ENCODE measurements at regions not wholly inside any gene's neighbourhood (a gene's known extent, or its start where the extent isn't known, plus 50 kb on each side); places are given as distances from the start of the nearest gene placed in this dataset.

DNA sequence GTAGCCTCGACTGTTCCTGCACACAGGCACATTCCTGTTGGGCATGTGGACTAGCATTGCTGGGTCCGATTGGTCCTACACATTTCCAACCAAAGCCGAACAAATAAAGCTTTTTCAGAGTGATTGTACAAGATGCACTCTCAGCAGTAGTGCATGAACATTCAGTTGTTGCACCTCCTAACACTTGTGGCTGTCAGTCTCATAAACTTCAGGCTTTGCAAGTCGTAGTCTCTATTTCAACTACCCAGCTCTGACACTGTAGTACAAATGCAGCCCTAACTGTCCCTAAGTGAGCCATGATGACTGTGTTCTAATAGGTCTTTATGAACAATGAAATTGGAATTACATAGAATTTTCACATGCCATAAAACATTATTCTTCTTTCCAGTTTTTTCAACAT is 281.7 kb upstream of the ATP10A start:
- intact Hi-C loops (cut with DNase I): no loop called here
- H3K27ac ChIP-seq: no peak overlapping the region
- ATAC-seq (no peak), DNase-seq (no peak)
- no peaks in the 10 kb centered on the region for H3K4me1 ChIP-seq
- 24 to 36% (median 28%) methylated on average over 4 of the region's 4 CpGs for WGBS, 3 donors
- H3K36me3 ChIP-seq (ENCODE audit: insufficient read depth in 1 of 2, low read depth in 1 of 2): no peaks in the 10 kb centered on the region
- H3K9me3 ChIP-seq: no peaks in the 10 kb centered on the region
- H3K27me3 ChIP-seq (ENCODE audit: insufficient read depth in 3 of 3, low read length in 2 of 3): no peaks in the 10 kb centered on the region
- H3K4me3 ChIP-seq: no peak overlapping the region
- TF ChIP-seq, protein P1, sequence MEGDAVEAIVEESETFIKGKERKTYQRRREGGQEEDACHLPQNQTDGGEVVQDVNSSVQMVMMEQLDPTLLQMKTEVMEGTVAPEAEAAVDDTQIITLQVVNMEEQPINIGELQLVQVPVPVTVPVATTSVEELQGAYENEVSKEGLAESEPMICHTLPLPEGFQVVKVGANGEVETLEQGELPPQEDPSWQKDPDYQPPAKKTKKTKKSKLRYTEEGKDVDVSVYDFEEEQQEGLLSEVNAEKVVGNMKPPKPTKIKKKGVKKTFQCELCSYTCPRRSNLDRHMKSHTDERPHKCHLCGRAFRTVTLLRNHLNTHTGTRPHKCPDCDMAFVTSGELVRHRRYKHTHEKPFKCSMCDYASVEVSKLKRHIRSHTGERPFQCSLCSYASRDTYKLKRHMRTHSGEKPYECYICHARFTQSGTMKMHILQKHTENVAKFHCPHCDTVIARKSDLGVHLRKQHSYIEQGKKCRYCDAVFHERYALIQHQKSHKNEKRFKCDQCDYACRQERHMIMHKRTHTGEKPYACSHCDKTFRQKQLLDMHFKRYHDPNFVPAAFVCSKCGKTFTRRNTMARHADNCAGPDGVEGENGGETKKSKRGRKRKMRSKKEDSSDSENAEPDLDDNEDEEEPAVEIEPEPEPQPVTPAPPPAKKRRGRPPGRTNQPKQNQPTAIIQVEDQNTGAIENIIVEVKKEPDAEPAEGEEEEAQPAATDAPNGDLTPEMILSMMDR (IDR thresholded peaks at IDR 0.05): no peak

DNA sequence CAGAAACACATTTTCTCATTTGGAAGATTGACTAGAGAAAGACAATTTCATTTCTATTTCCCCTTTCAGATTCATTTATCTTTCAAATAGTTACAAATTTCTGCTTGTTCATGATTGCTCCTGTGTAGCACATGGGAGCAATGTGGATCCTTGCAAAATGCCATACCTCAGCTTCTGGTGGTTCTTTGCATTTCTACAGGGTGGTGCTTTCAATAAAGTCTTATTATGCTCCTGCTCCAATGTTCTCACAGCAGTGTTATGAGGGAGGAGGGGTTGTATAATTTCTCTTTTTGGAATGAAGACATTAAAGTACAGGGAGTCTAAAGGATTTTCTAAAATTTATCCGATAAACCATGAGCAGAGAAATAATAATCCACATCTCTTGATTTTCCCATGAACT is 280.1 kb upstream of the ATP10A start:
- DNase-seq (no peak), ATAC-seq (no peak)
- no peak overlapping the region for H3K27ac ChIP-seq
- no peaks in the 10 kb centered on the region for H3K27me3 ChIP-seq (ENCODE audit: insufficient read depth in 3 of 3, low read length in 2 of 3)
- H3K4me1 ChIP-seq: no peaks in the 10 kb centered on the region
- intact Hi-C loops (cut with DNase I): no loop called here
- TF ChIP-seq, protein P1 (IDR thresholded peaks at IDR 0.05): no peak
- no peaks in the 10 kb centered on the region for H3K9me3 ChIP-seq
- H3K4me3 ChIP-seq: no peak overlapping the region
- H3K36me3 ChIP-seq (ENCODE audit: insufficient read depth in 1 of 2, low read depth in 1 of 2): no peaks in the 10 kb centered on the region
- 67 to 88% (median 82%) methylated on average over 1 of the region's 1 CpG for WGBS, 3 donors

DNA sequence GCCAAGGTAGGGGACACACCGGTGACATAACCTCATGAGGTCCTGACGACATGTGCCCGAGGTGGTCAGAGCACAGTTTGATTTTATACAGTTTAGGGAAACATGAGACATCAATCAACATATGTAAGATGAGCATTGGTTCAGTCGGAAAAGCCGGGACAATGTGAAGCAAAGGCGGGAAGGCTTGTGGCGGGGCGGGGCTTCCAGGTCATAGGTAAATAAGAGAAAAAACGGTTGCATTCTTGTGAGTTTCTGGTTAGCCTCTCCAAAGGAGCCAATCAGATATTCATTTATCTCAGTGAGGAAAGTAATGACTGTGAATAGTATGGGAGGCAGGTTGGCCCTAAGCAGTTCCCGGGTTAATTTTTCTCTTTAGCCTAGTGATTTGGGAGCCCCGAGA is 271.7 kb upstream of the ATP10A start:
- Histone ChIP-seq H3K27ac (no peak overlapping the region), H3K4me1 (no peaks in the 10 kb centered on the region), H3K36me3 (ENCODE audit: insufficient read depth in 1 of 2, low read depth in 1 of 2) (no peaks in the 10 kb centered on the region), H3K27me3 (ENCODE audit: insufficient read depth in 3 of 3, low read length in 2 of 3) (peaks cover 0 to 3% (median 0%) of the 10 kb centered on the region in 3 donors), H3K9me3 (no peaks in the 10 kb centered on the region), H3K4me3 (no peak overlapping the region)
- intact Hi-C loops (cut with DNase I): no loop called here
- ATAC-seq: no peak
- TF ChIP-seq, protein P1 (IDR thresholded peaks at IDR 0.05): no peak
- 80 to 86% (median 82%) methylated on average over 11 of the region's 11 CpGs for WGBS, 3 donors
- no peak for DNase-seq

DNA sequence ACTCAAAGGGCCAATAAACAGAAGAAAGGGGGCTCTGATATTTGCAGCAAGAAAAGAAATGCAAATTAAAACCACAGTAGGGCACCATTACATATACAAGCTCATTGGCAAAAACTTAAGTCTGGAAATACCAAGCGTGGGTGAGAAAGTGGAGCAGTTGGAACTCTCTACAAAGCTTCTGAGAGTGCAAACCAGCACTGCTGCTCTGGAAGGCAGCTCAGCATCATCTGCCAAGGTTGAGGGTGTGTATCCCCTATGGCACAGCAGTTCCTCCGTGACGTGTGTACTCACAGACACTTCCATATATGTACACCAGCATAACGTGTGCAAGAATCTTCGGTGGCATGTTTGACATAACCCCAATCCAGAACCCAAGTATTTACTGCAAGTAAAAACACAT is 271.0 kb upstream of the ATP10A start:
- Histone ChIP-seq H3K9me3 (no peaks in the 10 kb centered on the region), H3K4me1 (no peaks in the 10 kb centered on the region), H3K27me3 (ENCODE audit: insufficient read depth in 3 of 3, low read length in 2 of 3) (peaks cover 0 to 3% (median 0%) of the 10 kb centered on the region in 3 donors), H3K27ac (no peak overlapping the region), H3K4me3 (no peak overlapping the region), H3K36me3 (ENCODE audit: insufficient read depth in 1 of 2, low read depth in 1 of 2) (no peaks in the 10 kb centered on the region)
- TF ChIP-seq, protein P1 (IDR thresholded peaks at IDR 0.05): no peak
- DNase-seq (no peak), ATAC-seq (no peak)
- intact Hi-C loops (cut with DNase I): no loop called here
- WGBS, 3 donors: 77 to 78% (median 77%) methylated on average over 5 of the region's 5 CpGs

DNA sequence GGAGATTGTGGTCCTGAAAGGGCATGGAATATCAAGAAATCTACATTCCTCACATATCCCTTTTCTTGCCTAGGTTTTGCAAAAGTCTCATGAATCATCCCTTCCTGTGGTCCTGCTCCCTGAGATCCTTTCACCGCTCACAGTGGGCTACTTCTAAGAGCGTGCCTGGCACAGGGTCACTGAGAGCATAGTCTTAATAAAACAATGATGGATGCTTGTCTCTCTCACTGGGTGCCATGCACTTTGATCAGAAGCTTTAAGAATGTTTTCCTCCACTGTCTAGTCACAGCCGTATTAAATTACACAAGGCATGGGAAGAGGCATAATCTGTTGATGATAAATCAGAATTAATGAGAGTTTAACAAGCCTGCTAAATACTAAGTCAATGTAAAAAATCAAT is 269.7 kb upstream of the ATP10A start:
- no peak overlapping the region for H3K4me3 ChIP-seq
- H3K4me1 ChIP-seq: no peaks in the 10 kb centered on the region
- DNase-seq (no peak), ATAC-seq (no peak)
- peaks cover 0 to 3% (median 0%) of the 10 kb centered on the region in 3 donors for H3K27me3 ChIP-seq (ENCODE audit: insufficient read depth in 3 of 3, low read length in 2 of 3)
- intact Hi-C loops (cut with DNase I): no loop called here
- no peaks in the 10 kb centered on the region for H3K36me3 ChIP-seq (ENCODE audit: insufficient read depth in 1 of 2, low read depth in 1 of 2)
- TF ChIP-seq, protein P1 (IDR thresholded peaks at IDR 0.05): no peak
- H3K9me3 ChIP-seq: no peaks in the 10 kb centered on the region
- 59 to 64% (median 63%) methylated on average over 3 of the region's 3 CpGs for WGBS, 3 donors
- no peak overlapping the region for H3K27ac ChIP-seq

Measured in psoas muscle (tissue), 7 donors.